OCI-LY7 (cell line): ENCODE measurements at regions not wholly inside any gene's neighbourhood (a gene's known extent, or its start where the extent isn't known, plus 50 kb on each side); places are given as distances from the start of the nearest gene placed in this dataset.

ENCODE experiments used
- CTCF ChIP-seq: fragments of 200-600 bp; sonication (generic); conservative IDR thresholded peaks from 2 replicates; pipeline ENCODE4 v1.5.1; 2014; ENCODE audit warnings: mild to moderate bottlenecking, antibody characterized with exemption, low read length, moderate library complexity, mixed read lengths
- EZH2phosphoT487 ChIP-seq: fragments of 200-600 bp; sonication (generic); IDR thresholded peaks from 2 replicates; pipeline ENCODE4 v1.6.1; 2018; ENCODE audit warnings: low read depth, borderline replicate concordance, mild to moderate bottlenecking, mixed run types, antibody characterized with exemption, low read length, moderate library complexity, mixed read lengths

GRCh38 chr2:67879586-67880290 is 183.1 kb downstream of the C1D start:
- no peak for TF ChIP-seq CTCF
- no peak for TF ChIP-seq EZH2phosphoT487
